ENCODE measurements at regions not wholly inside any gene's neighbourhood (a gene's known extent, or its start where the extent isn't known, plus 50 kb on each side); places are given as distances from the start of the nearest gene placed in this dataset.

DNA sequence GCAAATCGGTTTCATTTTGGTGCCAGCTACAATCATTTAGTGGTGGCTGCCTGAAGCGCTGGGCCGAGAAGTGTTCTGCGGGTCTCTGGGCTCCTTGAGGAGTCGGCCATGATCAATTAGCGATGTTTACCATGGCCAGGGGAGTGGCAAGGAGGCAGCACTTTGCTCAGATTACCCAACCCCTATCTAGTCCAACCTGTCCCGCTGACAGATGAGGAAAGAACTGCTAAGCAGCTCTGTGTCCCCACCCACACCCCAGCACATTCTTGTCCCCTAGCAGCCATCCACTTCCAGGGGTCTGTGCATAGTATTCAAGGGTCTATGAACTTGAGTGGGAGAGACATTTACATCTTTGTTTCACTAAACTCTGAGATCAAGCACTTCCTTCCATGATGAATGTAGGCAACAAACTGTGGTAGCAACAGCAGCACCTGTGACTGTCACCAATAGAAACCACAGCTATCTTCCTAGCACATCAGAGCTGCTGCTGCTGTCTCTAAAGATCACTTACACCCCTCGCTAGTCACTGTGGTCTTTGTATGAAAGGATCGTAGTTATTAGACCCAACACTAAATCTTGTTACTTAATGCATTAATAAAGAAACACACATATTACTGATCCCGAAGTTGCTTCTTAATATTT, 331.6 kb downstream of the BCOR start:
- H3K9me3 ChIP-seq, result no peaks in the 10 kb centered on the region
- H3K27me3 ChIP-seq, result no peaks in the 10 kb centered on the region
- H3K4me1 ChIP-seq, result peaks cover 0 to 16% (median 9%) of the 10 kb centered on the region in 4 donors
- H3K36me3 ChIP-seq, result no peaks in the 10 kb centered on the region
- no peak for DNase-seq
- H3K27ac ChIP-seq, result peak overlapping the region in 1 of 4 donors; percentile 66
- TF ChIP-seq POLR2AphosphoS5 (IDR thresholded peaks at IDR 0.05), result no peak
- no peak for TF ChIP-seq EP300 (IDR thresholded peaks at IDR 0.05)
- TF ChIP-seq POLR2A (IDR thresholded peaks at IDR 0.05), result no peak
- no peak for TF ChIP-seq CTCF (IDR thresholded peaks at IDR 0.05)
- intact Hi-C loops (cut with DNase I), result loop anchor here (10.0 kb wide), 1 partner anchor 139 kb away; no protein-coding TSS in a partner anchor
- WGBS, 2 donors, result 47 to 71% methylated on average over 10 of the region's 10 CpGs
- no peak overlapping the region for H3K4me3 ChIP-seq

GRCh38 chrX:39766855-39767254, 330.9 kb downstream of the BCOR start:
- DNase-seq, result peak; percentile 52
- Histone ChIP-seq H3K4me1 (peaks cover 0 to 19% (median 14%) of the 10 kb centered on the region in 4 donors), H3K27me3 (no peaks in the 10 kb centered on the region), H3K9me3 (no peaks in the 10 kb centered on the region), H3K27ac (peak overlapping the region in 3 of 4 donors; percentile 17 to 66 (median 62)), H3K4me3 (no peak overlapping the region), H3K36me3 (no peaks in the 10 kb centered on the region)
- no peak for TF ChIP-seq POLR2AphosphoS5 (IDR thresholded peaks at IDR 0.05)
- TF ChIP-seq POLR2A (IDR thresholded peaks at IDR 0.05), result no peak
- TF ChIP-seq CTCF (IDR thresholded peaks at IDR 0.05), result no peak
- intact Hi-C loops (cut with DNase I), result loop anchor here (10.0 kb wide), 1 partner anchor 138 kb away; no protein-coding TSS in a partner anchor
- 73 to 75% methylated on average over 8 of the region's 8 CpGs for whole genome bisulfite sequencing, 2 donors

DNA sequence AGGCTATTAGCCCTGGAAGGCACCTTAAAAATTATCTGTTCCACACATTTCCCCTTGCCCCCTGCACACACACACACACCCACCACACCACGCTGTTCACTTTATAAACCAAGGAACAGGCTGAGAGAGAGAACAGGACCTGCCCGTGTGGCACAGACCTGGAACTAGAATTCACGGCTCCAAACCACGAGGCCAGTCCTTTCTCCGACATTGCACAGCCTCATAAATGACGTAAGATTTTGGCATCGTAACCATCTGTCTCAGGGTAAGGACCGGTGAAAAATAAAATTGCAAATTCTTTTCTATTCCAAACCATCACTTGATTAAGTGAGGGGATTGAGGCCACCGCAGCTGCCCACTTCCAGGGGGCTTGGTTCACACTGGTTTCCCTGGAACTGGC, 330.3 kb downstream of the BCOR start:
- intact Hi-C loops (cut with DNase I), result loop anchor here (10.0 kb wide), 1 partner anchor 137 kb away; no protein-coding TSS in a partner anchor
- Histone ChIP-seq H3K4me1 (peaks cover 0 to 23% (median 18%) of the 10 kb centered on the region in 4 donors), H3K4me3 (no peak overlapping the region), H3K9me3 (no peaks in the 10 kb centered on the region), H3K27me3 (no peaks in the 10 kb centered on the region), H3K36me3 (no peaks in the 10 kb centered on the region), H3K27ac (peak overlapping the region in 3 of 4 donors; percentile 17 to 66 (median 62))
- DNase-seq, result no peak
- TF ChIP-seq POLR2A (IDR thresholded peaks at IDR 0.05) (no peak), POLR2AphosphoS5 (IDR thresholded peaks at IDR 0.05) (peak in 2 of 4 donors; percentile 36 to 61), EP300 (IDR thresholded peaks at IDR 0.05) (peak in 1 of 4 donors; percentile 18), CTCF (IDR thresholded peaks at IDR 0.05) (no peak)
- WGBS, 2 donors, result 35 to 71% methylated on average over 9 of the region's 9 CpGs

- Histone ChIP-seq H3K27ac (no peak overlapping the region), H3K9me3 (no peaks in the 10 kb centered on the region), H3K27me3 (no peaks in the 10 kb centered on the region), H3K36me3 (no peaks in the 10 kb centered on the region), H3K4me3 (no peak overlapping the region), H3K4me1 (peaks cover 0 to 25% (median 18%) of the 10 kb centered on the region in 4 donors)
- intact Hi-C loops (cut with DNase I), result loop anchor here (5.0 to 10.0 kb wide), 2 partner anchors 43 to 135 kb away; no protein-coding TSS in a partner anchor
- TF ChIP-seq POLR2AphosphoS5 (IDR thresholded peaks at IDR 0.05) (no peak), POLR2A (IDR thresholded peaks at IDR 0.05) (no peak), EP300 (IDR thresholded peaks at IDR 0.05) (no peak), CTCF (IDR thresholded peaks at IDR 0.05) (no peak)
- 88 to 97% methylated on average over 7 of the region's 7 CpGs for WGBS, 2 donors
- DNase-seq, result no peak
These were observed 328.0 kb downstream of the BCOR start for GRCh38 chrX:39769748-39770147.
